NOMO-1 (cell line): ENCODE measurements at regions not wholly inside any gene's neighbourhood (a gene's known extent, or its start where the extent isn't known, plus 50 kb on each side); places are given as distances from the start of the nearest gene placed in this dataset.
A peak's percentile ranks its signal among the peaks of the same experiment; 100 is the strongest.

Experiments used
- DNase-seq, 2 experiments: peaks; one replicate each; lab custom pipeline; 2025; ENCODE audit not compliant: unreplicated experiment in 2 of 2; lab: John Stamatoyannopoulos, UW

- no peak for DNase-seq
Observed at GRCh38 chr5:128870923-128871322, 94.4 kb upstream of the SLC27A6 start.

- DNase-seq, result no peak
Observed at GRCh38 chr5:128876569-128877382, 88.5 kb upstream of the SLC27A6 start.

GRCh38 chr5:128877476-128877875 lies 87.8 kb upstream of the SLC27A6 start:
- no peak for DNase-seq

GRCh38 chr5:128881502-128882018 lies 83.7 kb upstream of the SLC27A6 start:
- DNase-seq, result no peak

GRCh38 chr5:128885649-128886255 lies 79.5 kb upstream of the SLC27A6 start:
- no peak for DNase-seq

- DNase-seq, result no peak
Observed at GRCh38 chr5:128895122-128895521, 70.2 kb upstream of the SLC27A6 start.

GRCh38 chr5:128896675-128897074 lies 68.6 kb upstream of the SLC27A6 start:
- no peak for DNase-seq

- DNase-seq, result no peak
Observed at GRCh38 chr5:128903550-128903949, 61.7 kb upstream of the SLC27A6 start.

GRCh38 chr5:128904805-128905567 lies 60.3 kb upstream of the SLC27A6 start:
- DNase-seq, result no peak

- DNase-seq, result peak; percentile 2 to 25
Observed at GRCh38 chr5:128905568-128906110, 59.6 kb upstream of the SLC27A6 start.

- DNase-seq, result no peak
Observed at GRCh38 chr5:128913551-128913950, 51.7 kb upstream of the SLC27A6 start.
